Neural progenitor cell (in vitro differentiated cells): ENCODE measurements at regions not wholly inside any gene's neighbourhood (a gene's known extent, or its start where the extent isn't known, plus 50 kb on each side); places are given as distances from the start of the nearest gene placed in this dataset.
A peak's percentile ranks its signal among the peaks of the same experiment; 100 is the strongest.

Experiments used
- DNase-seq: peaks from one replicate; pipeline ENCODE4 v3.0.0-alpha.2; 2016; ENCODE audit warnings: low spot score
- H2AFZ ChIP-seq: fragments of 200-600 bp; sonication (generic); replicated peaks from 2 replicates; pipeline ENCODE4 v1.6.1; 2016; ENCODE audit warnings: antibody characterized with exemption
- H3F3A ChIP-seq: fragments of 200-600 bp; sonication (generic); 2 replicates; pipeline ENCODE4 v1.6.1; 2016; ENCODE audit warnings: antibody characterized with exemption, low read depth
- H3K27ac ChIP-seq: fragments of 200-600 bp; sonication (generic); 2 replicates; pipeline ENCODE4 v1.5.1; 2016; ENCODE audit warnings: mild to moderate bottlenecking
- H3K27me3 ChIP-seq: fragments of 200-600 bp; sonication (generic); 2 replicates; pipeline ENCODE4 v1.6.1; 2016; ENCODE audit warnings: mild to moderate bottlenecking, moderate library complexity
- H3K36me3 ChIP-seq: fragments of 200-600 bp; sonication (generic); 2 replicates; pipeline ENCODE4 v1.5.1; 2016
- H3K4me1 ChIP-seq: fragments of 200-600 bp; sonication (generic); 2 replicates; pipeline ENCODE4 v1.6.1; 2016; ENCODE audit warnings: mixed run types
- H3K4me2 ChIP-seq: fragments of 200-600 bp; sonication (generic); 2 replicates; pipeline ENCODE4 v1.6.1; 2016
- H3K4me3 ChIP-seq: fragments of 200-600 bp; sonication (generic); 2 replicates; pipeline ENCODE4 v1.5.1; 2016
- H3K79me2 ChIP-seq: fragments of 200-600 bp; sonication (generic); 2 replicates; pipeline ENCODE4 v1.6.1; 2016; ENCODE audit warnings: low read depth
- H3K9ac ChIP-seq: fragments of 200-600 bp; sonication (generic); 2 replicates; pipeline ENCODE4 v1.6.1; 2016
- H3K9me3 ChIP-seq: fragments of 200-600 bp; sonication (generic); 2 replicates; pipeline ENCODE4 v1.5.1; 2016; ENCODE audit warnings: low read depth
- H4K20me1 ChIP-seq: fragments of 200-600 bp; sonication (generic); 2 replicates; pipeline ENCODE4 v1.6.1; 2016; ENCODE audit warnings: low read depth
- H3K27ac Mint-ChIP-seq: 3 replicates; pipeline ENCODE4 v1.8.0; 2021; ENCODE audit warnings: mixed read lengths
- H3K27me3 Mint-ChIP-seq: 2 replicates; pipeline ENCODE4 v1.8.0; 2022; ENCODE audit warnings: low read depth, mild to moderate bottlenecking, inconsistent platforms, moderate library complexity, mixed read lengths; ENCODE audit not compliant: insufficient read depth
- H3K36me3 Mint-ChIP-seq: 3 replicates; pipeline ENCODE4 v1.8.0; 2021; ENCODE audit warnings: mixed read lengths
- H3K4me1 Mint-ChIP-seq: 3 replicates; pipeline ENCODE4 v1.8.0; 2021; ENCODE audit warnings: mixed read lengths
- H3K4me3 Mint-ChIP-seq: 3 replicates; pipeline ENCODE4 v1.8.0; 2021; ENCODE audit warnings: mild to moderate bottlenecking, moderate library complexity, mixed read lengths
- H3K9me3 Mint-ChIP-seq: 3 replicates; pipeline ENCODE4 v1.8.0; 2020; ENCODE audit warnings: mixed read lengths
- CTCF ChIP-seq: fragments of 200-600 bp; sonication (generic); IDR thresholded peaks from 2 replicates; pipeline ENCODE4 v1.5.1; 2017; ENCODE audit warnings: antibody characterized with exemption, mild to moderate bottlenecking
- EZH2 ChIP-seq: fragments of 200-600 bp; sonication (generic); IDR thresholded peaks from 2 replicates; pipeline ENCODE4 v1.6.1; 2017; ENCODE audit warnings: antibody characterized with exemption, mild to moderate bottlenecking, moderate library complexity
- EZH2phosphoT487 ChIP-seq: fragments of 200-600 bp; sonication (generic); IDR thresholded peaks from 2 replicates; pipeline ENCODE4 v1.6.1; 2017; ENCODE audit warnings: antibody characterized with exemption

DNA sequence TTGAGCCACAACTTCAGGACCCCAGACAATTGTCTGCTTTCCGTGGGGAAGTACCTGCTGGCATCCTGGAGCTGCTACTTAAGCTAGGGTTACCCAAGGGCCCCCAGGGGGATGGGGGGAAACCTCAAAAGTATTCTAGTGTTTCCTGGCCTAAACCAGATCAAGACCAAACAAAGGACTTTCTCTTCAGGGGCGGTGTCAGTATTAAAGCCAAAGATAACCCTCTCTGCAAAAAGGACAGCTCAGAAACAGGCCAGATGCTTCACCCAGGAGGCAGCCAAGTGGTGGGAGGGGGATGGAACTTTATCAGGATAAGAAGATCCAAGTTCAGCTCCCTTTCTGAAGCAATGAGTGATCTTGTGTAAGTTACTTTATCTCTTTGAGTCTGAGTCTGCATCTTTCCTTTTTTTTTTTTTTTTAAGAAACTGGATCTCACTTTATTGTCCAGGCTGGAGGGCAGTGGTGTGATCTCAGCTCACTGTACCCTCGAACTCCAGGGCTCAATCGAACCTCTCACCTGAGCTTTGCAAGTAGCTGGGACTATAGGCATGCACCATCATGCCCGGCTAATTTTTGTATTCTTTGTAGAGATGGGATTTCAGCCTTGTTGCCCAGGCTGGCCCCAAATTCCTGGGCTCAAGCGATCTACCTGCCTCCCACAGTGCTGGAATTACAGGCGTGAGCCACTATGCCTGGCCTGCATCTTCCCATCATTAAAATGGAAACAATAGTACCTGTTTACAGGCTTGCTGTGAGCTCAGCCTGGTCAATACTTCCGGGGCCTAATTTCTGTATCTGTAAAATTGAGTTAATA, 151.8 kb upstream of the PTPRM start:
- Histone ChIP-seq H3K27me3 (no peaks in the 10 kb centered on the region), H3K36me3 (no peaks in the 10 kb centered on the region), H3K4me3 (no peak overlapping the region), H4K20me1 (no peaks in the 10 kb centered on the region), H2AFZ (peak overlapping the region; percentile 55), H3K79me2 (no peaks in the 10 kb centered on the region), H3F3A (no peaks in the 10 kb centered on the region), H3K4me1 (peaks cover 8% of the 10 kb centered on the region), H3K9ac (no peak overlapping the region), H3K27ac (no peak overlapping the region), H3K9me3 (no peaks in the 10 kb centered on the region), H3K4me2 (no peak overlapping the region)
- Mint-ChIP-seq H3K4me3 (no peak overlapping the region), H3K27me3 (no peaks in the 10 kb centered on the region), H3K27ac (no peak overlapping the region), H3K36me3 (no peaks in the 10 kb centered on the region), H3K4me1 (peaks cover 6% of the 10 kb centered on the region), H3K9me3 (peaks cover 5% of the 10 kb centered on the region)
- no peak for DNase-seq
- TF ChIP-seq EZH2, result no peak
- no peak for TF ChIP-seq CTCF
- no peak for TF ChIP-seq EZH2phosphoT487

DNA sequence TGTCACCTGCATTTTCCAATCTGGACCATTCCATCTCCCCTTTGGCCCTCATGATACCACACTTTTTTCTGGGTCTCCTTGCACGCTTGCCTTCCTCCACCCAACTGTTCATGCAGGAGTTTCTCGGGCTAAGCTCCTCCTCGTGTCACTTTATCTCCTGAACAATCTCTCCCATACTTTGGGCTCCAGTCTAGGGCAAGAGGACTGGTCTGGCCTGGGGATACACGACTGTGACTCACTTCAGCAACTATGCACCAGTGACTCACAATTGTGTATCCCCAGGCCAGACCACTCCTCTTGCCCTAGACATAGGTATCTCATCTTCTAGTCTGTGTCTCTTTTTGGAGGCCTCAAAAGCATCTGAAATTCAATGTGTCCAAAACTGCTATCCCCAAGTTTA, 149.4 kb upstream of the PTPRM start:
- H3K27ac Mint-ChIP-seq, result no peak overlapping the region
- no peak for DNase-seq
- Histone ChIP-seq H3K27ac (no peak overlapping the region), H3K79me2 (no peaks in the 10 kb centered on the region), H3K4me3 (no peak overlapping the region), H3F3A (no peaks in the 10 kb centered on the region), H3K4me1 (peaks cover 8% of the 10 kb centered on the region), H3K27me3 (no peaks in the 10 kb centered on the region), H3K4me2 (no peak overlapping the region), H2AFZ (no peak overlapping the region), H4K20me1 (no peaks in the 10 kb centered on the region), H3K9ac (no peak overlapping the region), H3K36me3 (no peaks in the 10 kb centered on the region), H3K9me3 (no peaks in the 10 kb centered on the region)
- no peak for TF ChIP-seq CTCF
- H3K4me1 Mint-ChIP-seq, result peaks cover 6% of the 10 kb centered on the region
- no peaks in the 10 kb centered on the region for H3K27me3 Mint-ChIP-seq
- H3K36me3 Mint-ChIP-seq, result no peaks in the 10 kb centered on the region
- peaks cover 5% of the 10 kb centered on the region for H3K9me3 Mint-ChIP-seq
- no peak overlapping the region for H3K4me3 Mint-ChIP-seq

GRCh38 chr18:7429831-7430230, 137.3 kb upstream of the PTPRM start:
- TF ChIP-seq EZH2 (no peak), EZH2phosphoT487 (no peak), CTCF (no peak)
- H3K27ac ChIP-seq, result no peak overlapping the region
- Mint-ChIP-seq H3K9me3 (peaks cover 3% of the 10 kb centered on the region), H3K4me3 (no peak overlapping the region), H3K4me1 (no peaks in the 10 kb centered on the region), H3K27me3 (no peaks in the 10 kb centered on the region), H3K27ac (no peak overlapping the region), H3K36me3 (no peaks in the 10 kb centered on the region)
- no peaks in the 10 kb centered on the region for H3K27me3 ChIP-seq
- no peaks in the 10 kb centered on the region for H4K20me1 ChIP-seq
- no peak overlapping the region for H3K4me2 ChIP-seq
- H3K4me1 ChIP-seq, result no peaks in the 10 kb centered on the region
- H3K36me3 ChIP-seq, result no peaks in the 10 kb centered on the region
- H3K9ac ChIP-seq, result no peak overlapping the region
- H3K79me2 ChIP-seq, result no peaks in the 10 kb centered on the region
- H3F3A ChIP-seq, result no peaks in the 10 kb centered on the region
- H2AFZ ChIP-seq, result no peak overlapping the region
- H3K4me3 ChIP-seq, result no peak overlapping the region
- DNase-seq, result no peak
- no peaks in the 10 kb centered on the region for H3K9me3 ChIP-seq
